Ascending aorta (tissue), 2 donors: ENCODE measurements at regions not wholly inside any gene's neighbourhood (a gene's known extent, or its start where the extent isn't known, plus 50 kb on each side); places are given as distances from the start of the nearest gene placed in this dataset.

Experiments
- DNase-seq, 2 donors: peaks; one replicate each; pipeline ENCODE4 v3.0.0-alpha.2; 2019; ENCODE audit warnings: low spot score in 2 of 2
- H3K27ac ChIP-seq, 2 donors: fragments of 200-600 bp; sonication (generic); one replicate each; pipeline ENCODE4 v1.5.1; 2016 to 2017; ENCODE audit warnings: mild to moderate bottlenecking in 1 of 2
- H3K27me3 ChIP-seq: fragments of 200-600 bp; sonication (generic); one replicate; pipeline ENCODE4 v1.5.1; 2017
- H3K36me3 ChIP-seq, 2 donors: fragments of 200-600 bp; sonication (generic); one replicate each; pipeline ENCODE4 v1.5.1; 2016
- H3K4me1 ChIP-seq, 2 donors: fragments of 200-600 bp; sonication (generic); one replicate each; pipeline ENCODE4 v1.5.1; 2016 to 2017; ENCODE audit warnings: mild to moderate bottlenecking in 1 of 2
- H3K4me3 ChIP-seq, 2 donors: fragments of 200-600 bp; sonication (generic); one replicate each; pipeline ENCODE4 v1.5.1; 2016 to 2017; ENCODE audit warnings: mild to moderate bottlenecking in 1 of 2
- H3K9me3 ChIP-seq, 2 donors: fragments of 200-600 bp; sonication (generic); one replicate each; pipeline ENCODE4 v1.5.1; 2016
- intact Hi-C: fragments of 100-400 bp; cut with DNase I; formaldehyde crosslinking; loops from one replicate; pipeline ENCODE4 v1.15.1; 2023
- TF ChIP-seq, protein P1 (sequence below), 3 experiments: fragments of 200-600 bp in 2 of 3; fragments of 450-650 bp in 1 of 3; sonication (generic) in 2 of 3; IDR thresholded peaks; one replicate each; pipeline ENCODE4 v1.5.1; 2016 to 2019; ENCODE audit warnings: antibody characterized with exemption in 3 of 3, mild to moderate bottlenecking in 1 of 3, moderate library complexity in 1 of 3

DNA sequence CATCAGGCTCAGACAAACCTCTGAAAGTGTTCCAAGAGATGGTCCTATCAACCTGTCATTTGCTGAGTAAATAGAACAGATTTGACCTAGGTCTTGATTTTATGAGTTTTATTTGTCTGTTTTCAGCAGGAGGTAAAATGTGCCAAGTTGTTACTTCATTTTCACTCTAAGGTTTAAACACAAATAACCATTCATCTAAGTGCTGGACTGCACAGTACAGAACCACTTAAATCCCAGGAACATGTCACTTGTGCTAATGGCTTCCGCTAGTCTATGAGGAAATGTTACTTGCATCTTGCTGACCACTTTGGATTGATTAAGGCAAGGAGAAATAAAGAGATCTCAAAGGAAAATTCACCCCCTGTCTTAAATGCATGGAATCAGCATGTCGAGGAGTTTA lies 660.7 kb downstream of the SMARCA1 start:
- TF ChIP-seq, protein P1, sequence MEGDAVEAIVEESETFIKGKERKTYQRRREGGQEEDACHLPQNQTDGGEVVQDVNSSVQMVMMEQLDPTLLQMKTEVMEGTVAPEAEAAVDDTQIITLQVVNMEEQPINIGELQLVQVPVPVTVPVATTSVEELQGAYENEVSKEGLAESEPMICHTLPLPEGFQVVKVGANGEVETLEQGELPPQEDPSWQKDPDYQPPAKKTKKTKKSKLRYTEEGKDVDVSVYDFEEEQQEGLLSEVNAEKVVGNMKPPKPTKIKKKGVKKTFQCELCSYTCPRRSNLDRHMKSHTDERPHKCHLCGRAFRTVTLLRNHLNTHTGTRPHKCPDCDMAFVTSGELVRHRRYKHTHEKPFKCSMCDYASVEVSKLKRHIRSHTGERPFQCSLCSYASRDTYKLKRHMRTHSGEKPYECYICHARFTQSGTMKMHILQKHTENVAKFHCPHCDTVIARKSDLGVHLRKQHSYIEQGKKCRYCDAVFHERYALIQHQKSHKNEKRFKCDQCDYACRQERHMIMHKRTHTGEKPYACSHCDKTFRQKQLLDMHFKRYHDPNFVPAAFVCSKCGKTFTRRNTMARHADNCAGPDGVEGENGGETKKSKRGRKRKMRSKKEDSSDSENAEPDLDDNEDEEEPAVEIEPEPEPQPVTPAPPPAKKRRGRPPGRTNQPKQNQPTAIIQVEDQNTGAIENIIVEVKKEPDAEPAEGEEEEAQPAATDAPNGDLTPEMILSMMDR (IDR thresholded peaks at IDR 0.05): no peak
- intact Hi-C loops: no loop called here

DNA sequence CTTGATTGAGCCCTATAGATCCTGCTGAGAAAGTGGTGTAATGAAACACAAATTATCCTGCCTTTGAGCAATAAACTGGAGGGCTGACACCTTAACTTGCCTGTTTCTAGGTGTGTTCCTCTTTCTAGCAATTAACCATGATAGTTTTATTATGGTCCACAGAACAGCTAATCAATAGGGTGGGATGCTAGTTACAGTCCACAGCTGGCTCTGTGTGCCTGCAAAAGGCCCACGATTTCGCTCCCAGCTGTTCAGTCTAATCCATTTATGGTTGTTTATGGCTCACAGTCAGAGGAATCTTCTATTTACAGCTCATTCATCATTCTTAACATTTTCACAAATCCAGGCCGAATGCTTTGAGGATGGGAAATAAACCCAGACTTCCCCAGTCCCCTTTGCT lies 674.9 kb downstream of the SMARCA1 start:
- no peak for DNase-seq
- no peaks in the 10 kb centered on the region for H3K9me3 ChIP-seq
- H3K27me3 ChIP-seq: no peaks in the 10 kb centered on the region
- TF ChIP-seq, protein P1 (IDR thresholded peaks at IDR 0.05): no peak
- H3K27ac ChIP-seq: no peak overlapping the region
- H3K4me1 ChIP-seq: no peaks in the 10 kb centered on the region
- no peak overlapping the region for H3K4me3 ChIP-seq
- H3K36me3 ChIP-seq: no peaks in the 10 kb centered on the region
- intact Hi-C loops: no loop called here

More for the DNA sequence above, 660.7 kb downstream of the SMARCA1 start:
- Histone ChIP-seq H3K27me3 (no peaks in the 10 kb centered on the region), H3K4me3 (no peak overlapping the region), H3K27ac (no peak overlapping the region), H3K9me3 (no peaks in the 10 kb centered on the region), H3K4me1 (no peaks in the 10 kb centered on the region), H3K36me3 (no peaks in the 10 kb centered on the region)
- no peak for DNase-seq

- no peaks in the 10 kb centered on the region for H3K9me3 ChIP-seq
- no peak overlapping the region for H3K27ac ChIP-seq
- TF ChIP-seq, protein P1 (IDR thresholded peaks at IDR 0.05): no peak
- no peak for DNase-seq
- H3K4me3 ChIP-seq: no peak overlapping the region
- no peaks in the 10 kb centered on the region for H3K36me3 ChIP-seq
- H3K4me1 ChIP-seq: no peaks in the 10 kb centered on the region
- no peaks in the 10 kb centered on the region for H3K27me3 ChIP-seq
- intact Hi-C loops: no loop called here
Measured at GRCh38 chrX:128846385-128846784, 676.9 kb downstream of the SMARCA1 start.

DNA sequence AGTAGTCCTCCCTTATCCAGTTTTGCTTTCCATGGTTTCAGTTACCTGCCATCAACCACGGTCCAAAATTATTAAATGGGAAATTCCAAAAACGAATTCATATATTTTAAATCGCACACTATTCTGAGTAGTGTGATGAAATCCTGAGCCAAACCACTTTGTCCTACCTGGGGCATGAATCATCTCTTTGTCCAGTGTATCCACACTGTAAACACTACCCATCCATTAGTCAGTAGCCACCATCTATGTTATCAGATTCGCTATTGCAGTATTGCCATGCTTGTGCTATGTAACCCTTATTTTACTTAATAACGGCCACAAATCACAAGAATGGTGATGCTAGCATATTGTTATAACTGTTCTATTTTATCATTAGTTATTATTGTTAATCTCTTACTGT lies 704.6 kb downstream of the SMARCA1 start:
- DNase-seq: no peak
- intact Hi-C loops: no loop called here
- Histone ChIP-seq H3K27ac (no peak overlapping the region), H3K4me3 (no peak overlapping the region), H3K27me3 (no peaks in the 10 kb centered on the region), H3K9me3 (no peaks in the 10 kb centered on the region), H3K36me3 (no peaks in the 10 kb centered on the region), H3K4me1 (no peaks in the 10 kb centered on the region)
- TF ChIP-seq, protein P1 (IDR thresholded peaks at IDR 0.05): no peak

GRCh38 chrX:128816919-128817318 lies 706.4 kb downstream of the SMARCA1 start:
- Histone ChIP-seq H3K4me1 (no peaks in the 10 kb centered on the region), H3K27ac (no peak overlapping the region), H3K36me3 (no peaks in the 10 kb centered on the region), H3K27me3 (no peaks in the 10 kb centered on the region), H3K4me3 (no peak overlapping the region), H3K9me3 (no peaks in the 10 kb centered on the region)
- TF ChIP-seq, protein P1 (IDR thresholded peaks at IDR 0.05): peak in 1 of 3 experiments; percentile 6
- intact Hi-C loops: no loop called here
- DNase-seq: no peak

DNA sequence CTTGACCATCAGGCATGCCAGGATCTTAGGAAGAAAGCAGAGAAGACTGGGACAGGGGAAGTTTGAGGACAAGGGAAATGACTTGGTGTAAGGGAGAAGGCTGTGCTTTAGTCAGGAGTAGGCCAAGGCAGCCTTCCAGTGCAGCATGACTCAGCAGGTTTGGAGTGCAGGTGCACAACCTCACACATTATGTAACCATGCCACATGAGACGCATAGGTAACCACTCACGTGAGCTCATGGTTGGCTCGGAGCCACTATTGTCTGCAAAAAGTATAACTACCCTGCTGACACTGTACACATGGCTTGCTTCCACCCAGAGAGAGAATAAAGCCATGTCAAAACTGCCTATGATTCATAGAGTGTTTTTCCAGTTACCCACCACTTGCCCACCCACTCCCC lies 715.9 kb downstream of the SMARCA1 start:
- no peak overlapping the region for H3K4me3 ChIP-seq
- H3K27ac ChIP-seq: no peak overlapping the region
- TF ChIP-seq, protein P1 (IDR thresholded peaks at IDR 0.05): no peak
- H3K36me3 ChIP-seq: no peaks in the 10 kb centered on the region
- H3K4me1 ChIP-seq: no peaks in the 10 kb centered on the region
- no peaks in the 10 kb centered on the region for H3K27me3 ChIP-seq
- intact Hi-C loops: no loop called here
- DNase-seq: no peak
- H3K9me3 ChIP-seq: no peaks in the 10 kb centered on the region
